Fibroblast of mammary gland (primary cell): ENCODE measurements at regions not wholly inside any gene's neighbourhood (a gene's known extent, or its start where the extent isn't known, plus 50 kb on each side); places are given as distances from the start of the nearest gene placed in this dataset.

Experiments used
- DNase-seq: peaks from one replicate; pipeline ENCODE4 v3.0.0-alpha.2; 2010; ENCODE audit warnings: low read depth
- H3K4me3 ChIP-seq: 2 replicates; pipeline ENCODE4 v1.5.1; 2011; ENCODE audit warnings: low read depth, mild to moderate bottlenecking, low read length, moderate library complexity; ENCODE audit not compliant: control insufficient read depth
- CTCF ChIP-seq: conservative IDR thresholded peaks from 2 replicates; pipeline ENCODE4 v1.5.1; 2011; ENCODE audit warnings: low read depth, low read length, inconsistent platforms; ENCODE audit not compliant: control insufficient read depth, insufficient read depth

- DNase-seq = no peak
- TF ChIP-seq CTCF = no peak
- H3K4me3 ChIP-seq = no peak overlapping the region
These were observed 713.2 kb downstream of the KCNJ2 start for GRCh38 chr17:70882504-70882903.

GRCh38 chr17:70886648-70887047, 717.3 kb downstream of the KCNJ2 start:
- TF ChIP-seq CTCF = no peak
- no peak overlapping the region for H3K4me3 ChIP-seq
- no peak for DNase-seq

GRCh38 chr17:70888324-70888723, 719.0 kb downstream of the KCNJ2 start:
- DNase-seq = no peak
- TF ChIP-seq CTCF = no peak
- H3K4me3 ChIP-seq = no peak overlapping the region

- no peak for TF ChIP-seq CTCF
These were observed 722.0 kb downstream of the KCNJ2 start for GRCh38 chr17:70891306-70891705.

GRCh38 chr17:70892527-70892926, 723.2 kb downstream of the KCNJ2 start:
- DNase-seq = no peak
- TF ChIP-seq CTCF = no peak
- H3K4me3 ChIP-seq = no peak overlapping the region

More at GRCh38 chr17:70891306-70891705, 722.0 kb downstream of the KCNJ2 start:
- no peak overlapping the region for H3K4me3 ChIP-seq
- DNase-seq = no peak

- TF ChIP-seq CTCF = no peak
- H3K4me3 ChIP-seq = no peak overlapping the region
- peak; percentile 8 for DNase-seq
These were observed 727.5 kb downstream of the KCNJ2 start for GRCh38 chr17:70896843-70897242.

- no peak for TF ChIP-seq CTCF
- H3K4me3 ChIP-seq = no peak overlapping the region
- DNase-seq = no peak
These were observed 728.1 kb downstream of the KCNJ2 start for GRCh38 chr17:70897446-70897845.
